GM10248 (cell line): ENCODE measurements at regions not wholly inside any gene's neighbourhood (a gene's known extent, or its start where the extent isn't known, plus 50 kb on each side); places are given as distances from the start of the nearest gene placed in this dataset.

Experiments
- CTCF ChIA-PET: fragments of 300-600 bp; sonication (Branson Sonifier 250); formaldehyde crosslinking; extraction: SDS; loops from one replicate; lab custom pipeline; 2021; ENCODE audit warnings: antibody characterized with exemption; lab: Yijun Ruan, JAX
- POLR2A ChIA-PET: fragments of 350-650 bp; sonication (Branson Sonifier 250); formaldehyde crosslinking; extraction: SDS; loops from one replicate; lab custom pipeline; 2020; ENCODE audit warnings: antibody characterized with exemption; lab: Yijun Ruan, JAX
- DNase-seq: peaks from one replicate; pipeline ENCODE4 v3.0.0; 2012; ENCODE audit errors: extremely low spot score
- TF ChIP-seq, protein P1 (sequence below): IDR thresholded peaks from 2 replicates; pipeline ENCODE4 v1.5.1; 2012; ENCODE audit warnings: mild to moderate bottlenecking, low read depth; ENCODE audit errors: extremely low read depth, missing control alignments, control extremely low read depth

DNA sequence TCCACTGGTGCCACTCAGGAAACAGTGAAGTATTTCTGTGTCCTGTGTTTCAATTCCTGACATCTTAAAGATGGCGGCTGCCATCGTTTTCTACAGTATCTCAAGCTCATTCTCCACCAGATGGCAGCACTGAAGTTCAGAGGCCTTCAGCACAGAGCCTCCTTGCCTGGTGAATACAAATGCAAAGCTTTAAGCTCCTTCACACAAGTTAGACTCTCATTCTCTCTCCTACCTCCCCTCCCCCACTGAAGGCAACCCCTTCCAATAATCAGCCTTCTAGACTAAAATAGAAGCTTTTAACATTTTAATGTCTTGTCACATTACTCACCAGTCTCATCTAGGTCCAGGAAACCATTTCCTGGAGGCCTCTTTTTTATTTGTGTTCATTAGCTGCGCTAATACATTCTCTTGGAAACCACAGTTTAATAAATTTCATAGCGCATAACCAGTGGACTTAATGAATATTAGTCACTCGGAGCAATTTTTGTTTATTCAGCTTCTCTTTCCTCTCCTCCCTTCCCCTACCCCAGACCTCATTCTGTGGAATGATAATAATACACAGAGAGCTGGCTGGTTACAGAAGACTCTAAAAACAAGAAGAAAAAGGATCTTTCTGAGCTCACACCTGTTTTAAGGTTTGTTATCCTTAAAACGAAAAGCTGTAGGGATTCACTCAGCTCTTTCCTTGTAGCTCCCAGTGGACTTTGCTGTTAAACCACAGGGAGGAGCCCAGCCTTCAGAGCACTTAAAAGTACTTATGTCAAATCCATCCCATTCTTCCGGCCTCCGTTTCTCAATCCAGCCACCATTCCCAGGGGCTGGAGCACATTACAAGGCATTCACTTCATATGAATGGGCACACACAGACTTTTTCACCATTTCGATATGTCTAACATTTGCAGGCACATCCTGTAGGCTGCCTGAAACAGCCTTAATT lies 384.9 kb downstream of the HLX start:
- DNase-seq = peak; percentile 42
- CTCF ChIA-PET = interaction anchor here (0.6 to 3.8 kb wide), 26 partner anchors 9 to 1191 kb away, joined by 3 to 21 read pairs (median 3); no protein-coding TSS in a partner anchor
- TF ChIP-seq, protein P1, sequence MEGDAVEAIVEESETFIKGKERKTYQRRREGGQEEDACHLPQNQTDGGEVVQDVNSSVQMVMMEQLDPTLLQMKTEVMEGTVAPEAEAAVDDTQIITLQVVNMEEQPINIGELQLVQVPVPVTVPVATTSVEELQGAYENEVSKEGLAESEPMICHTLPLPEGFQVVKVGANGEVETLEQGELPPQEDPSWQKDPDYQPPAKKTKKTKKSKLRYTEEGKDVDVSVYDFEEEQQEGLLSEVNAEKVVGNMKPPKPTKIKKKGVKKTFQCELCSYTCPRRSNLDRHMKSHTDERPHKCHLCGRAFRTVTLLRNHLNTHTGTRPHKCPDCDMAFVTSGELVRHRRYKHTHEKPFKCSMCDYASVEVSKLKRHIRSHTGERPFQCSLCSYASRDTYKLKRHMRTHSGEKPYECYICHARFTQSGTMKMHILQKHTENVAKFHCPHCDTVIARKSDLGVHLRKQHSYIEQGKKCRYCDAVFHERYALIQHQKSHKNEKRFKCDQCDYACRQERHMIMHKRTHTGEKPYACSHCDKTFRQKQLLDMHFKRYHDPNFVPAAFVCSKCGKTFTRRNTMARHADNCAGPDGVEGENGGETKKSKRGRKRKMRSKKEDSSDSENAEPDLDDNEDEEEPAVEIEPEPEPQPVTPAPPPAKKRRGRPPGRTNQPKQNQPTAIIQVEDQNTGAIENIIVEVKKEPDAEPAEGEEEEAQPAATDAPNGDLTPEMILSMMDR = peak; percentile 37
- POLR2A ChIA-PET = interaction anchor here (0.6 kb wide), 1 partner anchor 66 kb away, joined by 4 read pairs; no protein-coding TSS in a partner anchor

GRCh38 chr1:221264848-221265247 lies 385.6 kb downstream of the HLX start:
- no peak for DNase-seq
- TF ChIP-seq, protein P1 = no peak
- CTCF ChIA-PET = interaction anchor here (0.9 to 3.8 kb wide), 9 partner anchors 8 to 1190 kb away, joined by 3 to 21 read pairs (median 9); no protein-coding TSS in a partner anchor

DNA sequence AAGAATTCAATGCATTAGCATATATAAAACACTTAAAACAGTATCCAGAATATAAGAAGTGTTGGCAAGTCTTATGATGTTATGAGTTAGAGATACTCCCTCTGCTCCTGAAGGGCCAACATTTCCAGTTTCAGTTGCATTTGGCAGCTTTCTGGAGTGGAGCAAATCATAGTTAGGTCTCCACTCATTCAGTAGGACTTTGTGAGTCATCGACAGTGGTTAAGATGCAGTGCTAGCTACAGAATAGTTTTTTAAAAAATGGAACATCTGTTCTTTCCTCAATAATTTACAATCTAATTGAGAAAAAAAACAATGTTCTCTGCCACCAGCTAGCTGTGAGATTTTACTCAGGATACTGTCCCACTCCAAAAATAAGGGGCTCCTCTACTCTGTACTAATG lies 389.1 kb downstream of the HLX start:
- ChIA-PET CTCF (interaction anchor here (1.3 kb wide), 1 partner anchor 9 kb away, joined by 3 read pairs; no protein-coding TSS in a partner anchor), POLR2A (no interaction called here)
- TF ChIP-seq, protein P1 = no peak
- DNase-seq = no peak

More at GRCh38 chr1:221264848-221265247, 385.6 kb downstream of the HLX start:
- POLR2A ChIA-PET = no interaction called here

- POLR2A ChIA-PET = no interaction called here
- TF ChIP-seq, protein P1 = no peak
- CTCF ChIA-PET = interaction anchor here (1.2 to 4.2 kb wide), 2 partner anchors 8 to 38 kb away, joined by 3 to 21 read pairs; no protein-coding TSS in a partner anchor
- no peak for DNase-seq
Observed at GRCh38 chr1:221271701-221272100, 392.5 kb downstream of the HLX start.

GRCh38 chr1:221272940-221273339 lies 393.7 kb downstream of the HLX start:
- ChIA-PET POLR2A (no interaction called here), CTCF (interaction anchor here (4.2 kb wide), 1 partner anchor 9 kb away, joined by 21 read pairs; no protein-coding TSS in a partner anchor)
- TF ChIP-seq, protein P1 = no peak
- no peak for DNase-seq

DNA sequence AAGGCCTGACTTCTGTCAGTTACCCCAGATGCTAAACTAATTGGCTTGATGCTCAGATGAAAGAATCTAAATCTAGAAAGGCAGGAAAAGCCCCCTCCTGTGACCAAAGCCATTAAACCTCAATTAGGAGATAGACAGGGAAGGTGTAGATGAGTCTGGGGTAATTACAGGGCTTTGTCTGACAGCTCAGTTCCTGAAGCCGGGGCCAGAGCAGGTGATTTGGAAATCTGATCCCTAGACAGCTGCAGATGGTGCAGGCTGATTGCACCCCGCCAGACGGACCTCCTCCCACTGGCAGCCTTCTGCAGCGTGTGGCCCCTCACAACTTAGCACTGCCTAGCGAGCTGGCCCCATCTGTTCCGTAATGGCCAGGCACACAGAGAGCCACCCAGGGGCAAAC lies 395.1 kb downstream of the HLX start:
- POLR2A ChIA-PET = no interaction called here
- TF ChIP-seq, protein P1 = no peak
- CTCF ChIA-PET = interaction anchor here (1.1 to 4.2 kb wide), 2 partner anchors 11 to 638 kb away, joined by 3 to 21 read pairs; no protein-coding TSS in a partner anchor
- no peak for DNase-seq
